ENCODE measurements at regions not wholly inside any gene's neighbourhood (a gene's known extent, or its start where the extent isn't known, plus 50 kb on each side); places are given as distances from the start of the nearest gene placed in this dataset.

DNA sequence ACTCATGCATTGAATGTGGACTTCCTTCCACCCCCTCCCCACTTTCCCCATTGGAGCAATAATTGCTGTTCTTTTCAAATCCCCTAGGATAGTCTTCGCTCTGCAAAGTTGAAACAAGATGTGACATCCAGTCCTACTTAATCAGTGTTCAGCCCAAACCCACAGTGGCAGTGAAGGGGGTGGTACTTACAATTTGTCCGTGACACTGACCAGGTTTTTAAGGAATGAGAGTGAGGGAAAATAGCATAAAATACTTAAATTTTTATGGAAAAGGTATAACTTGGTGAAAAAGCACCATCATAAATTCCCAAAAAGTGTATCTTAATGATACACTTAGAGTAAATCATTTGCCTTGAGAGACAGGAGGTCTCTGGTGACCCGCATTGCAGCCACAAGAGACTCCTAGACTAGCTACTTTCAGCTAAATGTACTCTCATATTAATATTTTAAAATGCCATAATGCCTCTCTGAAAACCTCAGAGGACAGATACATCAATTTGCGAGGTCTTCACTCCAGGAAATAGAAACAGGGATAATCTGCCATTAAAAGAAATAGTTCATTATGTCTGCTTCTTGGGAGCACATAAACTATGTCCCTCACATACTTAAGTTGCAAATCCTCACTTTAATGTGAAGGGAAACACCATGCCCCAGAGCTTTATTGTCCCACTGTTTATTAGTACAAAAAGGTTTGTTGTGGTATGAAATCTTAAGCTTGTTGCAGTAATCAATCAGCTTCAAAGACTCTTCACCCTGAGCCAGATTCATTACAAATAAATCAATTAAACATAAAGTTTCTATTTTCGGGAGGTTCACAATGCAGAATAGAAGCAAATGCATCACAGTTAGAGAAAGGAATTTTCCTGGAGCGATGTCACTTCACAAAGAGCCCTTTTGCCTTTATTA is 343.6 kb upstream of the ISL1 start:
- no peak for DNase-seq
- Histone ChIP-seq H3K4me1 (ENCODE audit: control insufficient read depth in 3 of 3, insufficient read depth in 2 of 3, low read depth in 1 of 3, low read length in 2 of 3) (no peaks in the 10 kb centered on the region), H3K36me3 (ENCODE audit: control insufficient read depth in 3 of 3, insufficient read depth in 2 of 3, low read depth in 1 of 3, low read length in 3 of 3) (no peaks in the 10 kb centered on the region), H3K9me3 (ENCODE audit: control insufficient read depth in 2 of 2, insufficient read depth in 1 of 2, low read depth in 1 of 2, low read length in 1 of 2) (no peaks in the 10 kb centered on the region), H3K27ac (ENCODE audit: low read depth in 1 of 3, low read length in 2 of 3) (no peak overlapping the region), H3K27me3 (ENCODE audit: control insufficient read depth in 3 of 3, insufficient read depth in 3 of 3, low read length in 3 of 3) (no peaks in the 10 kb centered on the region), H3K4me3 (ENCODE audit: low read depth in 1 of 3, low read length in 3 of 3) (no peak overlapping the region)
- WGBS, 3 donors: 73 to 83% (median 76%) methylated on average over 6 of the region's 6 CpGs
- FAIRE-seq: no peak

DNA sequence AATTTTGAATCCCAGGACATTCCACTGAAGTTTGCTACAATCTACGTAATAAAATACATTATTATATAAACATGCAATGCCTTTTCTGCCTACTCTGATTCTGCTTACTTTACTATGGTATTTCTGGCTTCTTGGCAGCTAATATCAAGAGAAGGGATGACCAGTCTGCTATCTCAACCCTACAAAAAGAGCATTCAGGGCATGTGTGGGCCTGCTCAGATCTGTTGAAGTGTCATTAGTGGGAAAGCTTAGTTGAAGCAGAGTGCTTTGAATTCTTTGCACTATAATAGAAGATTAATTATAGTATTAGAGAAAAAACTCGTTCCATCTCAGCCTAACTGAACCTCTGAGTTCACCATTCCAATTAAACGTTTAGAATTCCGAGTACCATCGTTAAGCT is 339.5 kb upstream of the ISL1 start:
- Histone ChIP-seq H3K4me1 (ENCODE audit: control insufficient read depth in 3 of 3, insufficient read depth in 2 of 3, low read depth in 1 of 3, low read length in 2 of 3) (no peaks in the 10 kb centered on the region), H3K27ac (ENCODE audit: low read depth in 1 of 3, low read length in 2 of 3) (no peak overlapping the region), H3K27me3 (ENCODE audit: control insufficient read depth in 3 of 3, insufficient read depth in 3 of 3, low read length in 3 of 3) (no peaks in the 10 kb centered on the region), H3K9me3 (ENCODE audit: control insufficient read depth in 2 of 2, insufficient read depth in 1 of 2, low read depth in 1 of 2, low read length in 1 of 2) (no peaks in the 10 kb centered on the region), H3K4me3 (ENCODE audit: low read depth in 1 of 3, low read length in 3 of 3) (no peak overlapping the region), H3K36me3 (ENCODE audit: control insufficient read depth in 3 of 3, insufficient read depth in 2 of 3, low read depth in 1 of 3, low read length in 3 of 3) (no peaks in the 10 kb centered on the region)
- WGBS, 3 donors: 73 to 78% (median 76%) methylated on average over 5 of the region's 5 CpGs
- no peak for DNase-seq
- no peak for FAIRE-seq

- H3K4me3 ChIP-seq (ENCODE audit: low read depth in 1 of 3, low read length in 3 of 3): no peak overlapping the region
- no peak for FAIRE-seq
- WGBS, 3 donors: 26 to 56% (median 54%) methylated on average over 4 of the region's 4 CpGs
Observed at GRCh38 chr5:51047369-51047768, 335.9 kb upstream of the ISL1 start.

GRCh38 chr5:51053361-51053760 is 329.9 kb upstream of the ISL1 start:
- H3K4me1 ChIP-seq (ENCODE audit: control insufficient read depth in 3 of 3, insufficient read depth in 2 of 3, low read depth in 1 of 3, low read length in 2 of 3): no peaks in the 10 kb centered on the region
- 20 to 67% (median 41%) methylated on average over 2 of the region's 2 CpGs for WGBS, 3 donors
- H3K9me3 ChIP-seq (ENCODE audit: control insufficient read depth in 2 of 2, insufficient read depth in 1 of 2, low read depth in 1 of 2, low read length in 1 of 2): no peaks in the 10 kb centered on the region
- FAIRE-seq: no peak
- H3K36me3 ChIP-seq (ENCODE audit: control insufficient read depth in 3 of 3, insufficient read depth in 2 of 3, low read depth in 1 of 3, low read length in 3 of 3): no peaks in the 10 kb centered on the region
- no peak overlapping the region for H3K4me3 ChIP-seq (ENCODE audit: low read depth in 1 of 3, low read length in 3 of 3)
- no peak overlapping the region for H3K27ac ChIP-seq (ENCODE audit: low read depth in 1 of 3, low read length in 2 of 3)
- H3K27me3 ChIP-seq (ENCODE audit: control insufficient read depth in 3 of 3, insufficient read depth in 3 of 3, low read length in 3 of 3): no peaks in the 10 kb centered on the region
- peak; percentile 12 to 15 for DNase-seq

More at GRCh38 chr5:51047369-51047768, 335.9 kb upstream of the ISL1 start:
- H3K27me3 ChIP-seq (ENCODE audit: control insufficient read depth in 3 of 3, insufficient read depth in 3 of 3, low read length in 3 of 3): no peaks in the 10 kb centered on the region
- no peaks in the 10 kb centered on the region for H3K9me3 ChIP-seq (ENCODE audit: control insufficient read depth in 2 of 2, insufficient read depth in 1 of 2, low read depth in 1 of 2, low read length in 1 of 2)
- DNase-seq: no peak
- no peaks in the 10 kb centered on the region for H3K36me3 ChIP-seq (ENCODE audit: control insufficient read depth in 3 of 3, insufficient read depth in 2 of 3, low read depth in 1 of 3, low read length in 3 of 3)
- no peaks in the 10 kb centered on the region for H3K4me1 ChIP-seq (ENCODE audit: control insufficient read depth in 3 of 3, insufficient read depth in 2 of 3, low read depth in 1 of 3, low read length in 2 of 3)
- H3K27ac ChIP-seq (ENCODE audit: low read depth in 1 of 3, low read length in 2 of 3): no peak overlapping the region

- FAIRE-seq (no peak), DNase-seq (no peak)
- Histone ChIP-seq H3K4me1 (ENCODE audit: control insufficient read depth in 3 of 3, insufficient read depth in 2 of 3, low read depth in 1 of 3, low read length in 2 of 3) (no peaks in the 10 kb centered on the region), H3K36me3 (ENCODE audit: control insufficient read depth in 3 of 3, insufficient read depth in 2 of 3, low read depth in 1 of 3, low read length in 3 of 3) (no peaks in the 10 kb centered on the region), H3K27ac (ENCODE audit: low read depth in 1 of 3, low read length in 2 of 3) (no peak overlapping the region), H3K9me3 (ENCODE audit: control insufficient read depth in 2 of 2, insufficient read depth in 1 of 2, low read depth in 1 of 2, low read length in 1 of 2) (peaks cover 0 to 10% of the 10 kb centered on the region in 2 donors), H3K4me3 (ENCODE audit: low read depth in 1 of 3, low read length in 3 of 3) (no peak overlapping the region), H3K27me3 (ENCODE audit: control insufficient read depth in 3 of 3, insufficient read depth in 3 of 3, low read length in 3 of 3) (no peaks in the 10 kb centered on the region)
- WGBS, 3 donors: 59 to 68% (median 64%) methylated on average over 5 of the region's 5 CpGs
Observed at GRCh38 chr5:51060953-51061352, 322.3 kb upstream of the ISL1 start.

- DNase-seq (no peak), FAIRE-seq (no peak)
- Histone ChIP-seq H3K9me3 (ENCODE audit: control insufficient read depth in 2 of 2, insufficient read depth in 1 of 2, low read depth in 1 of 2, low read length in 1 of 2) (peaks cover 0 to 5% of the 10 kb centered on the region in 2 donors), H3K27ac (ENCODE audit: low read depth in 1 of 3, low read length in 2 of 3) (no peak overlapping the region), H3K36me3 (ENCODE audit: control insufficient read depth in 3 of 3, insufficient read depth in 2 of 3, low read depth in 1 of 3, low read length in 3 of 3) (no peaks in the 10 kb centered on the region), H3K4me3 (ENCODE audit: low read depth in 1 of 3, low read length in 3 of 3) (no peak overlapping the region), H3K27me3 (ENCODE audit: control insufficient read depth in 3 of 3, insufficient read depth in 3 of 3, low read length in 3 of 3) (no peaks in the 10 kb centered on the region), H3K4me1 (ENCODE audit: control insufficient read depth in 3 of 3, insufficient read depth in 2 of 3, low read depth in 1 of 3, low read length in 2 of 3) (no peaks in the 10 kb centered on the region)
- 73 to 88% (median 77%) methylated on average over 5 of the region's 5 CpGs for WGBS, 3 donors
Observed at GRCh38 chr5:51072937-51073336, 310.3 kb upstream of the ISL1 start.

DNA sequence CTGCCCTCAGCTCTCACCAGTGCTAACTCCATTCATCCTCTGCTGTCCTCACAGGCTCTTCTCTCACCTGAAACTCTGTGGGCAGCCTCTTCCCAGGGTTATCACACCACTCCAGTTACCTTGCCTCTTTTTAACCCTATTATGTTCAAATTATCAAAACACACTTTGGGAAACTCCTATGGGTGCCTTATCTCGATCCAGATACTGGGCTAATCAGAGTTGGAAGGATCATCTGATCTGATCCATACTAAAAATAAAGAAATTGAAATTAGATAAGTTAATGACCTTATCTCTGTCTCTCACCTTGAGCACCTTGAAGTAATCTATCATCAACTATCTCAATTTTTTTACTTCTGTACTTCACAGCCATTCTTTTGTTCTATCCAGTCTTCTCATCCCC is 300.5 kb upstream of the ISL1 start:
- Histone ChIP-seq H3K4me3 (ENCODE audit: low read depth in 1 of 3, low read length in 3 of 3) (no peak overlapping the region), H3K27ac (ENCODE audit: low read depth in 1 of 3, low read length in 2 of 3) (no peak overlapping the region), H3K36me3 (ENCODE audit: control insufficient read depth in 3 of 3, insufficient read depth in 2 of 3, low read depth in 1 of 3, low read length in 3 of 3) (no peaks in the 10 kb centered on the region), H3K27me3 (ENCODE audit: control insufficient read depth in 3 of 3, insufficient read depth in 3 of 3, low read length in 3 of 3) (no peaks in the 10 kb centered on the region), H3K4me1 (ENCODE audit: control insufficient read depth in 3 of 3, insufficient read depth in 2 of 3, low read depth in 1 of 3, low read length in 2 of 3) (no peaks in the 10 kb centered on the region), H3K9me3 (ENCODE audit: control insufficient read depth in 2 of 2, insufficient read depth in 1 of 2, low read depth in 1 of 2, low read length in 1 of 2) (no peaks in the 10 kb centered on the region)
- DNase-seq (no peak), FAIRE-seq (no peak)
- 13 to 43% (median 16%) methylated on average over 1 of the region's 1 CpG for WGBS, 3 donors

- FAIRE-seq: no peak
- Histone ChIP-seq H3K4me1 (ENCODE audit: control insufficient read depth in 3 of 3, insufficient read depth in 2 of 3, low read depth in 1 of 3, low read length in 2 of 3) (no peaks in the 10 kb centered on the region), H3K9me3 (ENCODE audit: control insufficient read depth in 2 of 2, insufficient read depth in 1 of 2, low read depth in 1 of 2, low read length in 1 of 2) (no peaks in the 10 kb centered on the region), H3K36me3 (ENCODE audit: control insufficient read depth in 3 of 3, insufficient read depth in 2 of 3, low read depth in 1 of 3, low read length in 3 of 3) (no peaks in the 10 kb centered on the region), H3K27me3 (ENCODE audit: control insufficient read depth in 3 of 3, insufficient read depth in 3 of 3, low read length in 3 of 3) (no peaks in the 10 kb centered on the region), H3K4me3 (ENCODE audit: low read depth in 1 of 3, low read length in 3 of 3) (no peak overlapping the region), H3K27ac (ENCODE audit: low read depth in 1 of 3, low read length in 2 of 3) (no peak overlapping the region)
- DNase-seq: no peak
- WGBS, 3 donors: 91 to 93% (median 91%) methylated on average over 2 of the region's 2 CpGs
Observed at GRCh38 chr5:51091816-51092215, 291.4 kb upstream of the ISL1 start.

- FAIRE-seq (no peak), DNase-seq (no peak)
- no peak overlapping the region for H3K4me3 ChIP-seq (ENCODE audit: low read depth in 1 of 3, low read length in 3 of 3)
- no peaks in the 10 kb centered on the region for H3K4me1 ChIP-seq (ENCODE audit: control insufficient read depth in 3 of 3, insufficient read depth in 2 of 3, low read depth in 1 of 3, low read length in 2 of 3)
- H3K27me3 ChIP-seq (ENCODE audit: control insufficient read depth in 3 of 3, insufficient read depth in 3 of 3, low read length in 3 of 3): no peaks in the 10 kb centered on the region
- 56 to 63% (median 60%) methylated on average over 8 of the region's 8 CpGs for WGBS, 3 donors
- H3K27ac ChIP-seq (ENCODE audit: low read depth in 1 of 3, low read length in 2 of 3): no peak overlapping the region
- H3K36me3 ChIP-seq (ENCODE audit: control insufficient read depth in 3 of 3, insufficient read depth in 2 of 3, low read depth in 1 of 3, low read length in 3 of 3): no peaks in the 10 kb centered on the region
- no peaks in the 10 kb centered on the region for H3K9me3 ChIP-seq (ENCODE audit: control insufficient read depth in 2 of 2, insufficient read depth in 1 of 2, low read depth in 1 of 2, low read length in 1 of 2)
Observed at GRCh38 chr5:51095486-51095885, 287.8 kb upstream of the ISL1 start.
